T-helper 1 cell treated with Interleukin-12 subunit alpha and Interleukin-12 subunit beta and Interleukin-4 antibody, amounts not matched to agents 30 μg/mL and 1 μg/mL, for 36 hours (primary cell): ENCODE measurements at regions not wholly inside any gene's neighbourhood (a gene's known extent, or its start where the extent isn't known, plus 50 kb on each side); places are given as distances from the start of the nearest gene placed in this dataset.

ENCODE experiments used
- H3K27ac Mint-ChIP-seq: one replicate; pipeline ENCODE4 v1.8.0; 2021; ENCODE audit warnings: mild to moderate bottlenecking, mixed read lengths
- H3K27me3 Mint-ChIP-seq: one replicate; pipeline ENCODE4 v1.8.0; 2021; ENCODE audit warnings: low read depth, mixed read lengths
- H3K36me3 Mint-ChIP-seq: one replicate; pipeline ENCODE4 v1.8.0; 2021; ENCODE audit warnings: low read depth, mixed read lengths
- H3K4me1 Mint-ChIP-seq: one replicate; pipeline ENCODE4 v1.8.0; 2021; ENCODE audit warnings: low read depth, mixed read lengths
- H3K4me3 Mint-ChIP-seq: one replicate; pipeline ENCODE4 v1.8.0; 2021; ENCODE audit warnings: mild to moderate bottlenecking, moderate library complexity, mixed read lengths
- H3K9me3 Mint-ChIP-seq: one replicate; pipeline ENCODE4 v1.8.0; 2021; ENCODE audit warnings: mixed read lengths

GRCh38 chr9:13429301-13430190 lies 150.1 kb upstream of the MPDZ start:
- no peak overlapping the region for H3K4me3 Mint-ChIP-seq
- no peaks in the 10 kb centered on the region for H3K27me3 Mint-ChIP-seq
- no peak overlapping the region for H3K27ac Mint-ChIP-seq
- H3K4me1 Mint-ChIP-seq = no peaks in the 10 kb centered on the region
- H3K36me3 Mint-ChIP-seq = no peaks in the 10 kb centered on the region
- H3K9me3 Mint-ChIP-seq = no peaks in the 10 kb centered on the region

- Mint-ChIP-seq H3K27ac (no peak overlapping the region), H3K4me1 (no peaks in the 10 kb centered on the region), H3K36me3 (no peaks in the 10 kb centered on the region), H3K9me3 (no peaks in the 10 kb centered on the region), H3K4me3 (no peak overlapping the region), H3K27me3 (no peaks in the 10 kb centered on the region)
Measured at GRCh38 chr9:13428766-13429165, 149.3 kb upstream of the MPDZ start.

- Mint-ChIP-seq H3K4me1 (no peaks in the 10 kb centered on the region), H3K27me3 (no peaks in the 10 kb centered on the region), H3K4me3 (no peak overlapping the region), H3K36me3 (no peaks in the 10 kb centered on the region), H3K9me3 (no peaks in the 10 kb centered on the region), H3K27ac (no peak overlapping the region)
Measured at GRCh38 chr9:13427587-13427986, 148.1 kb upstream of the MPDZ start.

GRCh38 chr9:13426606-13427005 lies 147.1 kb upstream of the MPDZ start:
- Mint-ChIP-seq H3K4me3 (no peak overlapping the region), H3K9me3 (no peaks in the 10 kb centered on the region), H3K27me3 (no peaks in the 10 kb centered on the region), H3K36me3 (no peaks in the 10 kb centered on the region), H3K4me1 (no peaks in the 10 kb centered on the region), H3K27ac (no peak overlapping the region)

GRCh38 chr9:13424872-13425271 lies 145.4 kb upstream of the MPDZ start:
- Mint-ChIP-seq H3K27ac (no peak overlapping the region), H3K4me1 (no peaks in the 10 kb centered on the region), H3K9me3 (no peaks in the 10 kb centered on the region), H3K36me3 (no peaks in the 10 kb centered on the region), H3K27me3 (no peaks in the 10 kb centered on the region), H3K4me3 (no peak overlapping the region)

DNA sequence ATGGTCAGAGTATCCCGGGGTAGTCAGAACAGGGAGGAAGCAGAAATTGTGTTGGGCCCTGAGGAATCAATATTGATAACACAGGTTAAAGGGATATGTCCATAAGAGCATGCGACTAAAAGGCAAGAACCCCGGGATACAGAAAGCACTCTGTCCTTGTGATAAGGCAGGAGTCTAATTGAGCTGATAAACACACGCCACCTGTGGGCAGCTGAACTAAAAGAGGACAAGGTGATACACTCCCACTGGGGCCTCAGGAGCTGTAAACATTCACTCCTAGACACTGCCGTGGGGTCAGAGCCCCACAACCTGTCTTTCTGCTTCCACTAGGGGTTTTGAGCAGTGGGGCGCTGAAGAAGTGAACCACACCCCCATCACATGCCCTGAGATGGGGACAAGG lies 144.7 kb upstream of the MPDZ start:
- no peak overlapping the region for H3K4me3 Mint-ChIP-seq
- no peaks in the 10 kb centered on the region for H3K4me1 Mint-ChIP-seq
- H3K27ac Mint-ChIP-seq = no peak overlapping the region
- H3K36me3 Mint-ChIP-seq = no peaks in the 10 kb centered on the region
- H3K9me3 Mint-ChIP-seq = no peaks in the 10 kb centered on the region
- no peaks in the 10 kb centered on the region for H3K27me3 Mint-ChIP-seq

DNA sequence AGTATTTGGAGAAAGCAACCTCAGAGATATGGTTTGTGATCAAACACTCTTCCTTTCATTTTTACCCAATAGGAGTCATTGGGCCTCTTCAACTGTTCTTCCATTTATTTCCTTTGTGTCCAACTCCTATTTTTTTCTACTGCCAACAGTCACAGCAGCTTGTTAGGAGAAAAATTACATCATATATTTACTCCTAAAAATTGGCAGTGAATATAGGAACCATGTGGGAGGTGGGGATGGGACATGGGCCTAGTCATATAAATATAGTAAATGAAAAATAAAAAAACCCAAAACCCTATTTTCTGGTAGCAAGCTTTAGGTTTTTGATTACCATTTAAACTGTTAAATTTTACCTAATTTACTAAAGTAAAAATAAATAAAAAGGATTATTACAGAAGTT lies 134.9 kb upstream of the MPDZ start:
- Mint-ChIP-seq H3K36me3 (no peaks in the 10 kb centered on the region), H3K4me1 (no peaks in the 10 kb centered on the region), H3K9me3 (no peaks in the 10 kb centered on the region), H3K27me3 (no peaks in the 10 kb centered on the region), H3K27ac (no peak overlapping the region), H3K4me3 (no peak overlapping the region)

GRCh38 chr9:13412331-13412730 lies 132.8 kb upstream of the MPDZ start:
- Mint-ChIP-seq H3K4me1 (no peaks in the 10 kb centered on the region), H3K9me3 (no peaks in the 10 kb centered on the region), H3K27ac (no peak overlapping the region), H3K27me3 (no peaks in the 10 kb centered on the region), H3K4me3 (no peak overlapping the region), H3K36me3 (no peaks in the 10 kb centered on the region)

- H3K4me1 Mint-ChIP-seq = no peaks in the 10 kb centered on the region
- H3K9me3 Mint-ChIP-seq = no peaks in the 10 kb centered on the region
- no peaks in the 10 kb centered on the region for H3K27me3 Mint-ChIP-seq
- no peaks in the 10 kb centered on the region for H3K36me3 Mint-ChIP-seq
- H3K27ac Mint-ChIP-seq = no peak overlapping the region
- H3K4me3 Mint-ChIP-seq = no peak overlapping the region
Measured at GRCh38 chr9:13411791-13412190, 132.3 kb upstream of the MPDZ start.

DNA sequence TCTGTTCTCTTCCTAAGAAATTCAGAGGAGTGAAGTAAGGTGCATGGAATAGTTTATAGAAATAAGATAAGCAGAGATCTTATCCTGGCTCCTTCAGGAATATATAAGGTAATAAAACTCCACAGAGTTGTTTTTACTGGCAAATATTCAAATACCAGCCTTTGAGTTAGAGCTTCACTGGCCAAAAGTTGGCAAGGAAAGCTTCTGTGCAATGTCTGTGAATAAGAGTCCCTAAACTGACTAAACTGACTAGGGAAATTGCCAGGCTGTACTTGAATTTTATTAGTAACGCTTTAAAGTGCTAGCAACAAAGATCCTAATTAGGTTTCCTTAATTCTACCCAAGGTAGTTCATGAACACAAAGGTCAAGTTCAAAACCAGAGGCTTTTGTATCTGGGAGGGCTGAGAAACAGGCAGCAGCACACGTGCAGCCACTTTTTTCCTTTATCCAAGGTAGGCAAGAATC lies 131.1 kb upstream of the MPDZ start:
- Mint-ChIP-seq H3K4me1 (no peaks in the 10 kb centered on the region), H3K27me3 (no peaks in the 10 kb centered on the region), H3K27ac (no peak overlapping the region), H3K4me3 (no peak overlapping the region), H3K36me3 (no peaks in the 10 kb centered on the region), H3K9me3 (no peaks in the 10 kb centered on the region)

GRCh38 chr9:13397661-13398060 lies 118.2 kb upstream of the MPDZ start:
- Mint-ChIP-seq H3K27me3 (no peaks in the 10 kb centered on the region), H3K4me3 (no peak overlapping the region), H3K9me3 (peaks cover 4% of the 10 kb centered on the region), H3K27ac (no peak overlapping the region), H3K36me3 (no peaks in the 10 kb centered on the region), H3K4me1 (no peaks in the 10 kb centered on the region)

DNA sequence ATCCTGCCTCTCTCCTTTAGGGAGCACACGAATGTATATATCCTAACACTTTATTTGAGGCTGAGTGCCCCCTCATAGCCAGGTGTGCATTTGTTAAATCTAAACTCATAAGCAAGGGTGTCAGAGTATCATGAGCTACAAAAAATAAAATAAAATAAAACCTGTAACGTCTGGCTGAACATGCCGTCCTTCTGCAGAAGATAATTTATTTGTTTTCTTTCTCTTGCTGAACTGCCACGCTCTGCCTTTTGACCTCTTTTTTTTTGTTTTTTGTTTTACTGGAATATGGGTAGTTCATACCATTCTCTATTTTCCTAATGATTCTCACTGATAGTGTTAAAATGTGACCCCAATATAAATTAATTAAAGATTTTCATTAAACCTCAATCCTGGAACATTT lies 117.7 kb upstream of the MPDZ start:
- Mint-ChIP-seq H3K4me3 (no peak overlapping the region), H3K4me1 (no peaks in the 10 kb centered on the region), H3K27me3 (no peaks in the 10 kb centered on the region), H3K36me3 (no peaks in the 10 kb centered on the region), H3K9me3 (peaks cover 4% of the 10 kb centered on the region), H3K27ac (no peak overlapping the region)

DNA sequence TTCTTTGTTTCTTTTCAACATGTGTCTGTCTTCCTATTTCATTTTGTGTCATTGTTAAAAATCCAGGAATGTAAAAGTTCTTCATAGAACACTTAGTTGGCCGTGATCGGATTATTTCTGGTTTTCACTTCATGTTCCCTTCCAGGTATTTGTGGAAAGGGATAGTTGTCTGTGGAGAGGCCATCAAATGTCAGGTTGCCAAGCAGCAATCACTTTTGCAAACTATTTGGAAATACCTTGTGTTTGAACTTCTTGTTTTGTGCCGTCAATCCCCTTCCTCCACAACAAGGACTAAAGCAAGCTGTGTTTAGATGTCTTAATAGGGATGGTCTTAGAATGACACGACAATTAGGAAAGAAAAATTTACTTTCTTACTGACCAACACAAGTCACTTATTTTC lies 116.9 kb upstream of the MPDZ start:
- Mint-ChIP-seq H3K27me3 (no peaks in the 10 kb centered on the region), H3K9me3 (peaks cover 5% of the 10 kb centered on the region), H3K36me3 (no peaks in the 10 kb centered on the region), H3K27ac (no peak overlapping the region), H3K4me1 (no peaks in the 10 kb centered on the region), H3K4me3 (no peak overlapping the region)

- H3K27me3 Mint-ChIP-seq = no peaks in the 10 kb centered on the region
- no peaks in the 10 kb centered on the region for H3K4me1 Mint-ChIP-seq
- H3K36me3 Mint-ChIP-seq = no peaks in the 10 kb centered on the region
- H3K27ac Mint-ChIP-seq = no peak overlapping the region
- H3K9me3 Mint-ChIP-seq = peaks cover 14% of the 10 kb centered on the region
- no peak overlapping the region for H3K4me3 Mint-ChIP-seq
Measured at GRCh38 chr9:13395156-13395555, 115.7 kb upstream of the MPDZ start.

GRCh38 chr9:13388157-13388556 lies 108.7 kb upstream of the MPDZ start:
- peaks cover 37% of the 10 kb centered on the region for H3K9me3 Mint-ChIP-seq
- no peaks in the 10 kb centered on the region for H3K27me3 Mint-ChIP-seq

GRCh38 chr9:13387734-13388067 lies 108.2 kb upstream of the MPDZ start:
- H3K36me3 Mint-ChIP-seq = no peaks in the 10 kb centered on the region
- H3K27me3 Mint-ChIP-seq = no peaks in the 10 kb centered on the region
- peaks cover 34% of the 10 kb centered on the region for H3K9me3 Mint-ChIP-seq
- H3K4me3 Mint-ChIP-seq = no peak overlapping the region
- H3K27ac Mint-ChIP-seq = no peak overlapping the region
- H3K4me1 Mint-ChIP-seq = no peaks in the 10 kb centered on the region

More at GRCh38 chr9:13388157-13388556, 108.7 kb upstream of the MPDZ start:
- H3K36me3 Mint-ChIP-seq = no peaks in the 10 kb centered on the region
- no peak overlapping the region for H3K27ac Mint-ChIP-seq
- H3K4me3 Mint-ChIP-seq = no peak overlapping the region
- H3K4me1 Mint-ChIP-seq = no peaks in the 10 kb centered on the region
